ENCODE measurements at regions not wholly inside any gene's neighbourhood (a gene's known extent, or its start where the extent isn't known, plus 50 kb on each side); places are given as distances from the start of the nearest gene placed in this dataset.
"Not testable (repeated sequence)": the region's sequence is repeated elsewhere in the genome, so short reads cannot be mapped to it uniquely, and the experiment has no call there.

DNA sequence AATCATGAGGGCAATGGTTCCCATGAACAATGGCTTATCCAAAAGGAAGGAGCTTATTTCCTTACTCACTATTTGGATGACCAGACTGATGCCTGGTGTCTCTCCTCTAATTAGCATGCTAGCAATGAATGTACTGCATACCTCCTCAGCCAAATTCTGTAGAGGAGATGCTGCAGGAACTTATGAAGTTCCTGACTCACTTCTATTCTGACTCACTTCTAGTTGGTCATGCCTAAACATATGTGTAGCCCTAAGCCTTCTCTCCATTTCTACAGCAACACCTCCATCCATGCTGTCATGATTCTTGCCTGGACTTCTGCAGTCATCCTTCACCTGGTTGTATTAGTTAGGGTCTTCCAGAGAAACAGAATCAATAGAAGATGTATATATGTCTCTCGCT lies 59.9 kb upstream of the MRPS9 start:
- no peak for DNase-seq

DNA sequence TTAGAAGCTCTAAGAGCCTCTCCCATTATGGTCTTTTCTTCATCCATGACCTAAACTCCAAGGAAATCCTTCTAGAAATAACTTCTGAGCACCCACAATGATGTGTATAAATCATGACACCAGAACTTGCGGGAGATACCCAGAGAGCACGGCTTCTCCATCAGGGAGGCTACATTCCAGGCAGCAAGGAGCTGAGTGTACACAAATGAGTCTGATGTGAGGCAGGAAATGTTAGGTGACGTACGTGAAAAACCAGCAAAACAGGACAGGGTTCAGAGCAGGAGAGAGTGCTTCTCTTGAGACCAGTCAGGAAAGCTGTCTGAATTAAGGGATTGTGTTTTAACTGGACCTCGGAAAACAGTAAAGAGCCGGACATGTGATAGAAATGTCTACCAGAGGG lies 58.1 kb upstream of the MRPS9 start:
- not testable (repeated sequence) for DNase-seq

DNA sequence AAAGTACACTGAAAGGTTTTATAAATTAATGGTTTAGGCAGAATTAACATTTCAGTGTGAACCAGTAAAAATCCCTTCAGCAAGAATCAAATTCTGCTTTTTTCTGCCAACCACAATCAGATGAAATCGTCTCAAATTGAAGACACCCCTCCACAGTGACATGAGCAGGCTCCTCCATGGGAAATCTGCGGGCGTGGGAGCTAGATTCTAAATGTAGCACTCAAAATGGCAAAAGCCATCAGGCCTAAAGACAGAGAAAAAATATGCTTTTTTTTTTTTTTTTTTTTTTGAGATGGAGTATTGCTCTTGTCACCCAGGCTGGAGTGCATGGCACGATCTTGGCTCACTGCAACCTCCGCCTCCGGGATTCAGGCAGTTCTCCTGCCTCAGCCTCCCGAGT lies 55.8 kb upstream of the MRPS9 start:
- no peak for DNase-seq
